IMR-90 (cell line): ENCODE measurements at regions not wholly inside any gene's neighbourhood (a gene's known extent, or its start where the extent isn't known, plus 50 kb on each side); places are given as distances from the start of the nearest gene placed in this dataset.

ENCODE experiments used
- ATAC-seq: fragments of 200-7000 bp; cut with Tn5 transposase; 2 replicates; pipeline ENCODE4 v1.9.1; 2020; ENCODE audit warnings: low read depth, mild to moderate bottlenecking, moderate library complexity
- BruUV-seq: library from RNA; stranded (reverse); fragments of 400-500 nt; replicated peaks from 2 replicates; lab custom pipeline; 2021; lab: Mats Ljungman, UMichigan
- CTCF ChIA-PET: fragments of 300-600 bp; formaldehyde crosslinking; extraction: SDS; loops from one replicate; lab custom pipeline; 2021; ENCODE audit warnings: antibody characterized with exemption; lab: Yijun Ruan, JAX
- POLR2A ChIA-PET: fragments of 300-600 bp; sonication (Branson Sonifier 250); formaldehyde crosslinking; loops from one replicate; lab custom pipeline; 2022; ENCODE audit warnings: antibody characterized with exemption; ENCODE audit not compliant: unreplicated experiment; lab: Charles Lee
- DNase-seq: peaks from one replicate; pipeline ENCODE4 v3.0.0; 2013
- H2AFZ ChIP-seq: replicated peaks from 2 replicates; pipeline ENCODE3; 2013; ENCODE audit warnings: low read length, mild to moderate bottlenecking; ENCODE audit not compliant: poor library complexity
- H2AK5ac ChIP-seq: 2 replicates; pipeline ENCODE4 v1.6.1; 2013; ENCODE audit warnings: low read depth, low read length, inconsistent platforms
- H2AK9ac ChIP-seq: replicated peaks from 2 replicates; pipeline ENCODE3; 2013; ENCODE audit warnings: mild to moderate bottlenecking, low read depth, low read length, moderate library complexity; ENCODE audit not compliant: poor library complexity
- H2BK120ac ChIP-seq: 2 replicates; pipeline ENCODE4 v1.6.1; 2013; ENCODE audit warnings: low read depth, low read length, inconsistent platforms
- H2BK15ac ChIP-seq: 3 replicates; pipeline ENCODE4 v1.6.1; 2013; ENCODE audit warnings: low read depth, low read length, inconsistent platforms
- H2BK20ac ChIP-seq: 2 replicates; pipeline ENCODE4 v1.6.1; 2013; ENCODE audit warnings: low read depth, mild to moderate bottlenecking, inconsistent platforms, low read length, moderate library complexity
- H2BK5ac ChIP-seq: 2 replicates; pipeline ENCODE4 v1.6.1; 2013; ENCODE audit warnings: mild to moderate bottlenecking, low read depth, low read length, inconsistent platforms; ENCODE audit not compliant: poor library complexity, severe bottlenecking
- H3K14ac ChIP-seq: replicated peaks from 2 replicates; pipeline ENCODE4 v1.6.1; 2013; ENCODE audit warnings: low read depth, low read length, inconsistent platforms
- H3K18ac ChIP-seq: 2 replicates; pipeline ENCODE4 v1.6.1; 2013; ENCODE audit warnings: low read depth, low read length, control low read depth
- H3K23ac ChIP-seq: 2 replicates; pipeline ENCODE4 v1.6.1; 2013; ENCODE audit warnings: low read depth, low read length, inconsistent platforms
- H3K27ac ChIP-seq: 2 replicates; pipeline ENCODE4 v1.5.1; 2013; ENCODE audit warnings: mild to moderate bottlenecking, control low read depth, low read length; ENCODE audit not compliant: insufficient read depth
- H3K27me3 ChIP-seq: 2 replicates; pipeline ENCODE4 v1.6.1; 2013; ENCODE audit warnings: low read length; ENCODE audit not compliant: control insufficient read depth, insufficient read depth
- H3K36me3 ChIP-seq: 2 replicates; pipeline ENCODE4 v1.6.1; 2013; ENCODE audit warnings: low read length, mixed read lengths; ENCODE audit not compliant: control insufficient read depth, insufficient read depth
- H3K4ac ChIP-seq: 2 replicates; pipeline ENCODE4 v1.6.1; 2013; ENCODE audit warnings: low read depth, low read length, inconsistent platforms
- H3K4me1 ChIP-seq: 2 replicates; pipeline ENCODE4 v1.6.1; 2013; ENCODE audit warnings: low read length, mixed read lengths; ENCODE audit not compliant: control insufficient read depth, insufficient read depth
- H3K4me2 ChIP-seq: 2 replicates; pipeline ENCODE4 v1.6.1; 2013; ENCODE audit warnings: low read depth, mild to moderate bottlenecking, control low read depth, low read length, moderate library complexity
- H3K4me3 ChIP-seq: 2 replicates; pipeline ENCODE4 v1.5.1; 2013; ENCODE audit warnings: low read depth, mild to moderate bottlenecking, control low read depth, low read length, moderate library complexity; ENCODE audit not compliant: insufficient read depth
- H3K56ac ChIP-seq: 2 replicates; pipeline ENCODE4 v1.6.1; 2013; ENCODE audit warnings: low read length, inconsistent platforms; ENCODE audit not compliant: insufficient read depth; ENCODE audit errors: extremely low read depth
- H3K79me1 ChIP-seq, 2 experiments: 2 replicates each; pipeline ENCODE4 v1.6.1; 2013; ENCODE audit warnings: low read length in 2 of 2, inconsistent platforms in 1 of 2, low read depth in 1 of 2
- H3K9ac ChIP-seq: 2 replicates; pipeline ENCODE4 v1.6.1; 2013; ENCODE audit warnings: low read depth, low read length, control low read depth
- H3K9me1 ChIP-seq: 2 replicates; pipeline ENCODE4 v1.6.1; 2013; ENCODE audit warnings: low read length, inconsistent platforms; ENCODE audit not compliant: insufficient read depth
- H3K9me3 ChIP-seq: 2 replicates; pipeline ENCODE4 v1.6.1; 2013; ENCODE audit warnings: low read length; ENCODE audit not compliant: control insufficient read depth, insufficient read depth
- H4K20me1 ChIP-seq: 2 replicates; pipeline ENCODE4 v1.6.1; 2013; ENCODE audit warnings: low read length, inconsistent platforms; ENCODE audit not compliant: insufficient read depth
- H4K5ac ChIP-seq: 2 replicates; pipeline ENCODE4 v1.6.1; 2013; ENCODE audit warnings: mild to moderate bottlenecking, low read depth, low read length, control low read depth
- H4K8ac ChIP-seq, 2 experiments: 2 replicates each; pipeline ENCODE4 v1.6.1; 2013; ENCODE audit warnings: low read depth in 2 of 2, low read length in 2 of 2, control low read depth in 1 of 2, inconsistent platforms in 1 of 2
- H4K91ac ChIP-seq: 2 replicates; pipeline ENCODE4 v1.6.1; 2013; ENCODE audit warnings: low read depth, low read length, inconsistent platforms; ENCODE audit not compliant: insufficient read depth
- CEBPB ChIP-seq: IDR thresholded peaks from 2 replicates; pipeline ENCODE4 v1.6.1; 2012; ENCODE audit warnings: low read depth, low read length, improper control_type of control experiment
- RCOR1 ChIP-seq: IDR thresholded peaks from 2 replicates; pipeline ENCODE4 v1.6.1; 2012; ENCODE audit warnings: mild to moderate bottlenecking, low read length, improper control_type of control experiment; ENCODE audit not compliant: insufficient replicate concordance
- WGBS, 2 experiments: methylation state at CpG; one replicate each; pipeline versions ENCODE4 v1.1.5 to v1.1.7; 2013; ENCODE audit warnings: missing lambda C conversion rate in 2 of 2; ENCODE audit not compliant: insufficient read length in 1 of 2; ENCODE audit errors: extremely low coverage in 2 of 2; 5-methylcytosine and 5-hydroxymethylcytosine counted together
- dilution Hi-C: fragments of 300-500 bp; cut with HindIII; formaldehyde crosslinking; loops from one replicate; pipeline ENCODE4 v1.14.3; 2018; ENCODE audit warnings: low sequenced_read_pairs; ENCODE audit not compliant: unreplicated experiment
- in situ Hi-C: fragments of 300-500 bp; cut with MboI; formaldehyde crosslinking; loops from 3 replicates; pipeline ENCODE4 v1.14.3; 2019; ENCODE audit warnings: low sequenced_read_pairs, inconsistent platforms, mixed read lengths
- intact Hi-C: fragments of 100-400 bp; cut with micrococcal nuclease; formaldehyde crosslinking; loops from 2 replicates; pipeline ENCODE4 v1.10.0; 2022

- no peak overlapping the region for H3K14ac ChIP-seq
- H2BK5ac ChIP-seq, result no peak overlapping the region
- H3K23ac ChIP-seq, result no peak overlapping the region; the same call in 1 of the 2 replicates
- H2BK15ac ChIP-seq, result no peak overlapping the region
- ATAC-seq (no peak), DNase-seq (no peak)
- no peak overlapping the region for H3K9ac ChIP-seq
- no peak overlapping the region for H4K8ac ChIP-seq
- no peak overlapping the region for H3K4ac ChIP-seq
- no peak overlapping the region for H2AK5ac ChIP-seq
- intact Hi-C loops (no loop called here), dilution Hi-C loops (no loop called here), in situ Hi-C loops (no loop called here)
- no peaks in the 10 kb centered on the region for H3K9me1 ChIP-seq
- H2AFZ ChIP-seq, result no peak overlapping the region
- ChIA-PET POLR2A (no interaction called here), CTCF (interaction anchor here (1.1 kb wide), 1 partner anchor 13 kb away, joined by 3 read pairs; no protein-coding TSS in a partner anchor)
- 50% methylated on average over 2 of the region's 6 CpGs; no CpG with 5 or more reads in 1 of the 2 experiments for WGBS, 2 experiments
- H3K18ac ChIP-seq, result no peak overlapping the region
- no peak overlapping the region for H4K91ac ChIP-seq
- peaks cover 5% of the 10 kb centered on the region; the same call in 1 of the 2 replicates for H3K27me3 ChIP-seq
- no peaks in the 10 kb centered on the region; the same call in 1 of the 2 replicates for H3K4me1 ChIP-seq
- H4K20me1 ChIP-seq, result no peaks in the 10 kb centered on the region
- no peaks in the 10 kb centered on the region for H3K79me1 ChIP-seq
- no peak overlapping the region for H2BK120ac ChIP-seq
- H2AK9ac ChIP-seq, result no peak overlapping the region
- H3K27ac ChIP-seq, result no peak overlapping the region
- no peaks in the 10 kb centered on the region for H3K36me3 ChIP-seq
- H4K5ac ChIP-seq, result no peak overlapping the region
- TF ChIP-seq CEBPB (no peak), RCOR1 (no peak)
- no peaks in the 10 kb centered on the region for H3K9me3 ChIP-seq
- no TSS peak for BruUV-seq
- H3K4me2 ChIP-seq, result no peak overlapping the region
- no peak overlapping the region for H3K56ac ChIP-seq
- H2BK20ac ChIP-seq, result no peak overlapping the region
- no peak overlapping the region for H3K4me3 ChIP-seq
Observed at GRCh38 chr3:132222868-132223538, 94.2 kb upstream of the ACP3 start.
